A549 (cell line): ENCODE measurements at regions not wholly inside any gene's neighbourhood (a gene's known extent, or its start where the extent isn't known, plus 50 kb on each side); places are given as distances from the start of the nearest gene placed in this dataset.

Experiments used
- CEBPB ChIP-seq, 2 experiments: fragments of >200 bp in 1 of 2; sonication (Bioruptor Twin) in 1 of 2; formaldehyde crosslinking in 1 of 2; IDR thresholded peaks; 2 replicates each; pipeline ENCODE4 v1.6.1; 2012 to 2016
- MYC ChIP-seq: IDR thresholded peaks from 2 replicates; pipeline ENCODE4 v1.6.1; 2012; ENCODE audit warnings: mild to moderate bottlenecking, inconsistent platforms, low read length, improper control_type of control experiment, borderline replicate concordance
- NFE2L2 ChIP-seq: fragments of 150-350 bp; conservative IDR thresholded peaks from 2 replicates; pipeline ENCODE4 v1.6.1; 2014; ENCODE audit warnings: low read length
- RFX5 ChIP-seq: fragments of 450-650 bp; IDR thresholded peaks from 2 replicates; pipeline ENCODE4 v1.7.1; 2014; ENCODE audit warnings: antibody characterized with exemption, mild to moderate bottlenecking, moderate library complexity
- RNF2 ChIP-seq: fragments of 200-600 bp; sonication (generic); IDR thresholded peaks from 2 replicates; pipeline ENCODE4 v1.6.1; 2016; ENCODE audit warnings: low read depth, mild to moderate bottlenecking, antibody characterized with exemption, moderate library complexity, borderline replicate concordance
- SREBF2 ChIP-seq: fragments of 450-650 bp; IDR thresholded peaks from 2 replicates; pipeline ENCODE4 v1.6.1; 2014; ENCODE audit warnings: mild to moderate bottlenecking, moderate library complexity
- TF ChIP-seq, protein P1 (sequence below): fragments of >200 bp; sonication (Bioruptor Twin); formaldehyde crosslinking; IDR thresholded peaks from 3 replicates; pipeline ENCODE4 v1.5.1; 2016
- TF ChIP-seq, protein P2 (sequence below): fragments of 200-600 bp; sonication (generic); IDR thresholded peaks from 2 replicates; pipeline ENCODE4 v1.6.1; 2016; ENCODE audit warnings: antibody characterized with exemption, mild to moderate bottlenecking, moderate library complexity

DNA sequence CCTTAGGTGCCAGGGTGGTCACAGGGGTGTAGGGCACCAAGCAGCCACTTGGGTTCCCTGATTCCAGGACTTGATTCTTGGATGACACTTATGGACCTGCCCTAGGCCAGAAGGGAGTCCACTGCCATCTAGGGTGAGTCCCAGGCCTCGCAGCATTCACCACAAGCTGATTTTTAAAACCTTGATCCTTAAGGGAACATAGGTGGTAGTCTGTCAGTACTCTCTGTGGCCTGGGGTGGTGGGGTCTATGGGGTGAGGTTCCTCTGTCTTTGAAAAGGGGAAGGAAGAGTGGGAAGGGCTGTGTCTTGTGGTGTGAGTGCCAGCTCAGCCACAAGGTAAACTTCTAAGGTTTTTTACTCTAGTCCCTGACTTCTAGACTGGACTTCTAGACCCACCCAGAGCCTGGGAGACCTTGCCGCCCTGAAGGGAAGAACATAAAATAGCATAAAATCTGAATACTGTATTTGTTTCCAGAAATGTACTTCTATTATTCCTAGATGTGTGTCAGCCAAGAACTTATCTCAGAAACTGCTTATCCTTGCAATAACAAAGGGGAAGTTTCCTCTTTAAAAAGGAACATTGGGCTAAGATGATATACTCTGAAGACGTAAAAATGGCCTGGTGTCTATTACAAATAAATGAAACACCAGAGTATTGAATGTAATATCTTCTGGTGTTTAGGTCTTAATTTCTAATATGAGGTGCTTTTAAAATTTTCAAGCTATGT, 757.3 kb downstream of the LTN1 start:
- TF ChIP-seq, protein P1, sequence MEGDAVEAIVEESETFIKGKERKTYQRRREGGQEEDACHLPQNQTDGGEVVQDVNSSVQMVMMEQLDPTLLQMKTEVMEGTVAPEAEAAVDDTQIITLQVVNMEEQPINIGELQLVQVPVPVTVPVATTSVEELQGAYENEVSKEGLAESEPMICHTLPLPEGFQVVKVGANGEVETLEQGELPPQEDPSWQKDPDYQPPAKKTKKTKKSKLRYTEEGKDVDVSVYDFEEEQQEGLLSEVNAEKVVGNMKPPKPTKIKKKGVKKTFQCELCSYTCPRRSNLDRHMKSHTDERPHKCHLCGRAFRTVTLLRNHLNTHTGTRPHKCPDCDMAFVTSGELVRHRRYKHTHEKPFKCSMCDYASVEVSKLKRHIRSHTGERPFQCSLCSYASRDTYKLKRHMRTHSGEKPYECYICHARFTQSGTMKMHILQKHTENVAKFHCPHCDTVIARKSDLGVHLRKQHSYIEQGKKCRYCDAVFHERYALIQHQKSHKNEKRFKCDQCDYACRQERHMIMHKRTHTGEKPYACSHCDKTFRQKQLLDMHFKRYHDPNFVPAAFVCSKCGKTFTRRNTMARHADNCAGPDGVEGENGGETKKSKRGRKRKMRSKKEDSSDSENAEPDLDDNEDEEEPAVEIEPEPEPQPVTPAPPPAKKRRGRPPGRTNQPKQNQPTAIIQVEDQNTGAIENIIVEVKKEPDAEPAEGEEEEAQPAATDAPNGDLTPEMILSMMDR: no peak
- TF ChIP-seq, protein P2, sequence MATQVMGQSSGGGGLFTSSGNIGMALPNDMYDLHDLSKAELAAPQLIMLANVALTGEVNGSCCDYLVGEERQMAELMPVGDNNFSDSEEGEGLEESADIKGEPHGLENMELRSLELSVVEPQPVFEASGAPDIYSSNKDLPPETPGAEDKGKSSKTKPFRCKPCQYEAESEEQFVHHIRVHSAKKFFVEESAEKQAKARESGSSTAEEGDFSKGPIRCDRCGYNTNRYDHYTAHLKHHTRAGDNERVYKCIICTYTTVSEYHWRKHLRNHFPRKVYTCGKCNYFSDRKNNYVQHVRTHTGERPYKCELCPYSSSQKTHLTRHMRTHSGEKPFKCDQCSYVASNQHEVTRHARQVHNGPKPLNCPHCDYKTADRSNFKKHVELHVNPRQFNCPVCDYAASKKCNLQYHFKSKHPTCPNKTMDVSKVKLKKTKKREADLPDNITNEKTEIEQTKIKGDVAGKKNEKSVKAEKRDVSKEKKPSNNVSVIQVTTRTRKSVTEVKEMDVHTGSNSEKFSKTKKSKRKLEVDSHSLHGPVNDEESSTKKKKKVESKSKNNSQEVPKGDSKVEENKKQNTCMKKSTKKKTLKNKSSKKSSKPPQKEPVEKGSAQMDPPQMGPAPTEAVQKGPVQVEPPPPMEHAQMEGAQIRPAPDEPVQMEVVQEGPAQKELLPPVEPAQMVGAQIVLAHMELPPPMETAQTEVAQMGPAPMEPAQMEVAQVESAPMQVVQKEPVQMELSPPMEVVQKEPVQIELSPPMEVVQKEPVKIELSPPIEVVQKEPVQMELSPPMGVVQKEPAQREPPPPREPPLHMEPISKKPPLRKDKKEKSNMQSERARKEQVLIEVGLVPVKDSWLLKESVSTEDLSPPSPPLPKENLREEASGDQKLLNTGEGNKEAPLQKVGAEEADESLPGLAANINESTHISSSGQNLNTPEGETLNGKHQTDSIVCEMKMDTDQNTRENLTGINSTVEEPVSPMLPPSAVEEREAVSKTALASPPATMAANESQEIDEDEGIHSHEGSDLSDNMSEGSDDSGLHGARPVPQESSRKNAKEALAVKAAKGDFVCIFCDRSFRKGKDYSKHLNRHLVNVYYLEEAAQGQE: no peak
- no peak for TF ChIP-seq SREBF2
- TF ChIP-seq RFX5: no peak
- TF ChIP-seq MYC: no peak
- TF ChIP-seq CEBPB (IDR thresholded peaks at IDR 0.05): no peak
- no peak for TF ChIP-seq NFE2L2
- TF ChIP-seq RNF2: no peak
